ENCODE measurements at regions not wholly inside any gene's neighbourhood (a gene's known extent, or its start where the extent isn't known, plus 50 kb on each side); places are given as distances from the start of the nearest gene placed in this dataset.
"Not testable (repeated sequence)": the region's sequence is repeated elsewhere in the genome, so short reads cannot be mapped to it uniquely, and the experiment has no call there.

DNA sequence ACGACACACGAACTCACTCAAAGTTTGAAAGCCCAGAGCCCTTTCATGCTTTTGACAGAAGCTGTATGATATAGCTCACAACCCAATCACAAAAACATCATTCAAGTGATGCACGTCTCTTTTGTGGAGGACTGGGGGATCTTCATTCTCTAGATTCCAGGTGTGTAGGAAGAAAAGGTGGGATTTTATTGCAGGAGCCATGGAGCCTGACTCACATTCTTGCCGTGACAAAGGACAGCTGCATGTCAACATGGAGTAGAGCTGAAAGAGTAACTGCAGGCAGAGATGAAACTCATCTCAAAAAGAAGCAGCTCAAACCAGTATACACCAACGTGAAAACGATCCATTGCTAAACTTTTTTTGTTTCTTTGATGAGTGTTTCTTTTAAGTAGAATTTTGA, 50.9 kb upstream of the PDE1A start:
- no peak for DNase-seq (ENCODE audit: low read depth)

DNA sequence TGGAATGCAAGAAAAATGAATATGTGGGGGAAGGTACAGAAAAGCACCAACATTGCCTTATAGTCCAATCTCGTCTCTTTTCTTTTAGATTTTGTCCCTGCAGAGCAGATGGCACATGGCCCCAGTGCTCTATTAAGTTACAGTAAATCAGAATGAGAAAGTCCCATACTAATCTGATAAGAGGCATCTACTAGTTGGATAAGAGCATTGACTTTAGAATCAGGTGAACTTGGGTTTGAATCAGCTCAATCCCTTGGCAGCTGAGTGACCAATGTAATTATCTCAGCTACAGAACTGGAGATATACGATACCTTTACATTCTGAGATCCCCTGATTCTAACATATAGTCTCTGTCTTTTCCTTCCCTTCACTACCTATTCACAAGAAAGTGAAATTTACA, 54.8 kb upstream of the PDE1A start:
- DNase-seq (ENCODE audit: low read depth) = no peak

DNA sequence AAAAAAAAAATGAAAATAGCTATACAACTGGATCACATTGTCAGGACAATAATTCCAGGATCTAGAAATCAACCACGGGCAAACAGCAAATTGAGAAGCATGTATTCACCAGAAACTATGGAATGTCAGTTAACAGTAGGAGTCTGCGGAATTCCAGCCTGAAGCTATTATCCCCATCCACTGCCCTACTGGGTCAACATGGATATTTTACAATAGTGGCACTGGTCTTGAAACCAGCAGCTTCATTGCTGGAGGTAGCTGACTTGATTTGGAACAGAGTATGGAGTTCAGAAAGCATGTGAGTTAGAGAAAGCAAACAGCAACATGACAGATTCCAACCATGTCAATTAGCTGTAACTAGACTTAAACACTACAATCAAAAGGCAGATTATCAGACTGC, 55.7 kb upstream of the PDE1A start:
- no peak for DNase-seq (ENCODE audit: low read depth)

DNA sequence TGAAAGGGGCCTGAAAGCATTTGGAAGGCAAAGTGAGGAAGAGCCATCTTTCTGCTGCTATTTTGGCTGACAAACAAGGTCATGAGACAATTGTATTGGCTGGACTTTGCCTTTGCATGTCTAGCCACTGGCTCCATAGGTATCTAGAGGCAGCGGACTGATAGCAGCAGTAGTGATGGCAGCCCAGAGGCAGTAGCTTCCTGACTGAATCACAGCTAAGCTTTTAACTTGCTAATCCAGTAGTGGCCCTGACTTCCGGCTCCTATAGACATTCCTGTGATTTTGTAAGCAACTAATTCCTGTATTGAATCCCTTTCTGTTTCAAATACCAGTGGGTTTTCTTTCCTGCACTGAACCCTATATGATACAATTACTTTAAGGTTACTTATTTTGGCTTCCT, 69.8 kb upstream of the PDE1A start:
- DNase-seq (ENCODE audit: low read depth) = no peak

DNA sequence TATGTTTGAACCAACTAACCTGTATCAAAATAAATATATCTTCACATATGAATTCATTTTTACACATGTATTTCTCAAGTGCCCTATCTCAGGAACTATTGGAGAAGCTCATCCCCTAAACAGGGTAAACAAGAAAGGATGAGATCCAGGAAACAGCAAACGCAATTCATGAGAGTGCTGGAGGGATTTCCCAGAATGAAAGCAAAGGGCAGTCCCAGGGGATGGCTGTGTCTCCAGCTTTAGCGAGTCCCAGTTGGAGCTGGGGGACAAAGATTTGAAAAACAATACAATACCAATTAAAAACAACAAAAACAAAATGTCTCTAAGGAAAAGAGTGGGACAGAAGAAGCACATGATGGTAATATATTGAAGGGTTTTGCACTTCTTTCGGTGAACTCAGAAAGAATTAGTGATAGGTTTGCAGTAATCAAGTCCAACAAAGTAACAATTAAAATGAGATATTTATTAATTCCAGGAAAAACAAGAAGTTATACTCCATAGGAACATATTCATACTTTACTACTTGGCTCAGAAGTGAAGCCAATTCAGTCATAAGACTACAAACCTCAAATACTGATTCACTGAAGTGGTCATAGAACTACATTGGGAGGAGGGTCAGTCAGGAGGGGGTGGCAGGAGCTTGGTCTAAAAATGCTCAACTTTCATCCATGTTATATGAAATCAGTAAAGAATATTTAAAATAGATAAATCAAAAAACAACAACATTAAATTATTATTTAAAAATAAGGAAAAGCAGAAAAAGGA, 73.1 kb upstream of the PDE1A start:
- no peak for DNase-seq (ENCODE audit: low read depth)

DNA sequence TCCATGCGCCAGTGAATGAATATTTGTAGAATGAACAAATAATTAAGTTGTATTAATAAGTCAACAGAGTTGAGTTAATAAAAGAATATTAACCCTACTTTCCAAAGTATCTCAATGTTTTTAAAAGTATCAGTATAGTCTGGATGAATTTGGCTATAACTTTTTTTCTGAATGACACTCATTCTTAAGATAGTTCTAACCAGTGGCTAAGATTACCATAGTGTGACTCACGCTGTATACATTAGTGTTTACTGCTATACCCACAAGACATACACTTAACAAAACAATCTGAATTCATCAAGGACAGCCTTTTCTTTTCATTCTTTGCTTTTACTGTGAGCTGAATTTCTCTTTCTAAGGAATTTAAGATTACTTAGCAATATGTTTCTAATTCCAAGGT, 77.0 kb upstream of the PDE1A start:
- DNase-seq (ENCODE audit: low read depth) = no peak

DNA sequence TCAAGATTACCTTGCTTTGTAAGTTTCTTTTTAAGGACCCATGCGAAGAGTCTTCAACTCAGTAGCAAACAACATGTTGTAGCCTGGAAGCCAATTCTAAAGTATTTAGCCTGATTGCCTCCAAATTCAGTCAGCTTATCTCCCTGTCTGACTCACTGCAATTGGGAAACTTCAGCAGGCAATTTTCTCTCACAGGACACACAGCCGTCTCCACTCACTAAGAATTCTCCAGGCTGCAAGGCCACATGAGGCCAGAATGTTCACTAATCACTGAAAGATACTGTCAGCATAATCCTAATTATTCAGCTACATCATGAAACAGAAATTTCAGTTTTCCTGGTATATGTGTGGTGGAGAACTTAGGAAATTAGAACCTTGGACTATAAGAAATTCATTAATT, 78.1 kb upstream of the PDE1A start:
- no peak for DNase-seq (ENCODE audit: low read depth)

DNA sequence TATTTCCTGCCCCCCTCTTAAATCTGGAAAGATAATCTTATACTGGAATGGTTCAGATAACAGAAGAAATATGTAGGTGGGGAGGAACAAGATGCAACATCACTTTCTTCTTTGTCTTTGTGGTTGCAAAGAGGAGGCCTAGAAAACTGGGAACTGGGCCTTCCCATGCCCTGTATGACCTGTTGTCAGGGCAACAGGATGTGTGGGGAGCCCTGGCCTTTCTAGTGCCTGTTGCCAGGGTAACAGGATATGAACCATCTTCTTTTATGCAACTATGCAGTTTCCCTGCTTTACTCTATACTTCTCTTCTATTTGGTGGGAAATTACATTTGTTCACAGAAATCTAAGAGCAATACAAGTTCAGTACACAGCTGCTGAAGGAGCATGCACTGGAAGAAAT, 79.8 kb upstream of the PDE1A start:
- no peak for DNase-seq (ENCODE audit: low read depth)

DNA sequence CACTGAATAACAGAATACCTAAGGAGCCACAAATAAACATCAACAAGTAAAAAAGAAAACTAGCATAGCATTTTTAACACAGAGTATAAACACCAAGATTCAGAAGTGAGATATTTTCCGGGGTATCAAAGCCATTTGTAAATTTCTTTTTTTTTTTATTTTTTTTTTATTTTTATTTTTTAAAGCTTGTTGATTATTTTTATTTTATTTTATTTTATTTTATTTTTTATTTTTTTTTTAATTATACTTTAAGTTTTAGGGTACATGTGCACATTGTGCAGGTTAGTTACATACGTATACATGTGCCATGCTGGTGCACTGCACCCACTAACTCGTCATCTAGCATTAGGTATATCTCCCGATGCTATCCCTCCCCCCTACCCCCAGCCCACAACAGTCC, 81.7 kb upstream of the PDE1A start:
- DNase-seq (ENCODE audit: low read depth) = not testable (repeated sequence)

DNA sequence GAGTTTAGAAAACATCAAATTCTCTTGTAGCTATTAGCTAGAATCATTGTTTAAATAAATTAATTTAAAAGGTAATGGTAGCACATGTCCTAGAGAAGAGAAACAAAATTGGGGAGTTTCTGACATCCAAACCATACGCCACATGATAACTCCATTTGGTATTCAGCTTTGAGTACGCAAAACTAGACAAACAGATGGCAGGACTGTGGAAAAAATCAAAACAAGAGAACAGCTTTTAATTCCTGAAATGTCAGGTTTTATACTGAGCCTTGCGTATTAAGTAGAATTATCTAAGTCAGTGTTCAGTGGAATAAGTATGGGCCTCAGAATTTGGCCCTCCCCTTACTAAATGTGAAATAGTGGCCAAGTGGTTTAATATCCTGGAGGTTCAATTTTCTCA, 82.4 kb upstream of the PDE1A start:
- no peak for DNase-seq (ENCODE audit: low read depth)

DNA sequence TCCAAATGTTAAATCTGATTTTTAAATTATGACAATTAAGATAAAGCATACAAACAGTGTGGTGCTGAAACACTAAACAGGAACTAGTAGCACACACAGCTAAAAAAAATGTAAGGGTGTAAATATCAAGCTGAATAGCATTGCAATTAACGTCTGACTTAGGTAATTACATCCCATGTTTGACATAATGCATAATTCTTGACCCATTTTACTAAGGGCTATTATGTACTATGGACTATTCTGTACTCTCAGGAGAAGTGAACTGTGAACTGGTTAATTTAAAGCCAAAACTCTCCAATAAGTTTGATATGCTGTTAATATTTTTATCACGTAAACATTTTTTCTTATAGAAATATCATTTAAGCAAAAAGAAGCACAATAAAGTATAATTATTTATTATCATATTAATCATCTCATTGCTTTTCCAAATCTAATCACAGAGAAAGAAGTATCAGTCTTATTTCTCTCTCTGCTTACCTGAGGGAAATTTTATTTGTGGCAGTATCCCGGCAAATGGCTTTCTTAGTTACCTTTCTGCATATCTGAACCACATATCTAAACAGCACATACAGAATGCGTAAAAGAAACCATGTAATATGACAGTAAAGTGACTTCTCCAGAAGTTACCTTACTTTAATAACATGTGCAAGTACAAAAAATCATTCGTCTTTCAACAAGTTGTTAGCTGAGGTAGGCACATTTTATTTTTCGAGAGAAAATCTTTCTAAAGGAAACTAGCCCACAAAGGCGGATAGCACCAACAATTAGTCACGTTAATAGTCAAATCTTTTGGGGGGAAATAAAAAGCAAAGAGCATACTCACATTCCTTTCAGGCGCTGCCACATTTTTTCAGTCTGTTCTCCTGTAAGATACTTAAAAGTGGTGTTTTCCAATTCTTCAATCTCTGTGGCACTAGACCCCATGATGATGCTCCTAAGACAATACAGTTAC, 94.9 kb upstream of the PDE1A start:
- DNase-seq (ENCODE audit: low read depth) = no peak

DNA sequence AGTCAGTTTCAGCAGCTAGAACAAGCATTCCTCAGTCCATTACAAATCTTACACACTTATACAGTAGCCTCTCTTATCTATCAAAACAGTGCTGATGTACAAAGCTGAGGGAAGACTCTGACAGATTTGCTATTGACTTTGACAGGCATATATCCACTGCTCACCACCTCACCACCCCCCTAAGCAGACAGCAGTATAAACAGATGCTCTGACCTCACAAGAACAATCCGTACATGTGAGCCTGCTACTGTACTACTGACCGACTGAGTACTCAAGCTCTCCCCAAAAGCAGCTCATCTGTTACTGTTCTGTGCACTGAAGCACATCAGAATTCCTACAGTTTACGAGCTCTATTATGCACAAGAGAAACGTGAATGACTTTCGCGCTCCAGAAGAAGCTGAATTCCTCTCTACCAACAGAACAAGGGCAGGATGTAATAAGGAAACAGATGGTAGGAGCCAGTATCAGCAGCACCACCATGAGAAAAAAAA, 95.6 kb upstream of the PDE1A start:
- peak; percentile 6 for DNase-seq (ENCODE audit: low read depth)

DNA sequence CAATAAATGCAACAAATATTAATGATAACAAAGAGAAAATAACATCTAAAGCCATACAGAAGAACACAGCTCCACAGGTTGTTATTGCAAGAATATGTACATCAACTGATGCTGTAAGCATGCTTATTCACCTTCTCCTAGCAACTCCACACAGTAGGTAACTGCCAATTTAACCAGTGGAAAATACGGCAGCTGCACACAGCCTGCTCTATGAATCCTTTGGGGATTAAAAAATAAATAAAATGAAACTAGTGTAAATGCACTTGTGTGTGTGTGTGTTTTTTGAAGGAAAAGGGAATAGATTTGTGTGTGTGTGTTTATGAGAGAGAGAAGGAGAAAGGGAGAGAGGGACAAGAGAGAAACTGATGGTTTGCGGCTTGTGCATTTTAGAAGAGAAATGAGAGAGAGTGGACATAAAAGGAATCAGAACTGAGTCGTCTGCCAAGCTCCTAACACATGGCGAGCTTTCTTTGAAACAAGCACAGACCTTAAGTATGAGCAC, 96.2 kb upstream of the PDE1A start:
- DNase-seq (ENCODE audit: low read depth) = no peak

DNA sequence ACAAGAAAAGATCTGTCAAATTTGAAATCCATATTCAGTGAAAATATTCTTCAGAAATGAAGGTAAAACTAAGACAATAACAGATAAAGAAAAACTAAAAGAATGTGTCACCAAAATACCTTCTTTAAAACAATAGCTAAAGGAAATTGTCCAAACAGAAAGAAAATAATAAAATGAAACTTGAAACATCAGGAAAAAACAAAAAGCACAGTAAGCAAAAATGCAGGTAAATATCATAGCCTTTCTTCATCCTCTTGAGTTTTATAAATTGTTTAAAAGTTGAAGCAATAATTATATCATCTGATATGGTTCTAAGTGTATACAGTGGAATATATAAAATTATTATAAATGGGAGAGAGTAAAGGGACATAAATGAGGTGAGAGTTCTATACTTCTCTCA, 103.8 kb upstream of the PDE1A start:
- DNase-seq (ENCODE audit: low read depth) = no peak

DNA sequence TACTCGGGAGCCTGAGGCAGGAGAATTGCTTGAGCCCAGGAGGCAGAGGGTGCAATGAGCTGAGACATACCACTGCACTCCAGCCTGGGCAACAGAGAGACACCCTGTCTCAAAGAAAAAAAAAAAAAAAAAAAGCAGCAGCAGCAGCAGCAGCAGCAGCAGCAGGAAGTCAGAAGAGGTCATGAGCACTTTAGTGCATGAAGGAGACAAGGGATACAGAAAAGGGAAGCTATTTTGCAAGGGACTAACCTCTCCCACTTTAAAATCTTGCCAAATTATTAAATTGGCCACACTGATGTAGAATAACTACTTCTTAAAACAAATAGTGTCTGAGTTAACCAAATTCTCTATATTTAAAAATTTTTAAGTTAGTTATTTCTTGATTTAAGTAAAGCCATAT, 113.4 kb upstream of the PDE1A start:
- DNase-seq (ENCODE audit: low read depth) = no peak

DNA sequence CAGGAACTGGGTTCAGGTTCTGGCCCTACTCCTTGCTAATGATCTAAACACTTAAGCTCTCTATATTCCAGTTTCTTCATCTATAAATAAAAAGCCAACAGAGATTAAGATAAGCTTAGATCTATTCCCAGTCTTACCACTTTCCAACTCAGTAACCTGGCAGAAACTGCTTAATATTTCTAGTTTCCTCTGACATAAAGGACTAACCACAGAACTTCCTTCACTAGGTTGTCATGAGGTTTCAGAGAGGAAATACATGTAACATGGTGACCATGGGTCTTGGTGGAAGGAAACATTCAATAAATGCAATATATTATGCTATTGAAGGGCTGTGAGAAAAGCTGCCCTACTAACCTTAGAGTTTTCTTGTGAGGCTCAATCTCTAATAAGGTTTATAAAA, 114.4 kb upstream of the PDE1A start:
- DNase-seq (ENCODE audit: low read depth) = no peak

DNA sequence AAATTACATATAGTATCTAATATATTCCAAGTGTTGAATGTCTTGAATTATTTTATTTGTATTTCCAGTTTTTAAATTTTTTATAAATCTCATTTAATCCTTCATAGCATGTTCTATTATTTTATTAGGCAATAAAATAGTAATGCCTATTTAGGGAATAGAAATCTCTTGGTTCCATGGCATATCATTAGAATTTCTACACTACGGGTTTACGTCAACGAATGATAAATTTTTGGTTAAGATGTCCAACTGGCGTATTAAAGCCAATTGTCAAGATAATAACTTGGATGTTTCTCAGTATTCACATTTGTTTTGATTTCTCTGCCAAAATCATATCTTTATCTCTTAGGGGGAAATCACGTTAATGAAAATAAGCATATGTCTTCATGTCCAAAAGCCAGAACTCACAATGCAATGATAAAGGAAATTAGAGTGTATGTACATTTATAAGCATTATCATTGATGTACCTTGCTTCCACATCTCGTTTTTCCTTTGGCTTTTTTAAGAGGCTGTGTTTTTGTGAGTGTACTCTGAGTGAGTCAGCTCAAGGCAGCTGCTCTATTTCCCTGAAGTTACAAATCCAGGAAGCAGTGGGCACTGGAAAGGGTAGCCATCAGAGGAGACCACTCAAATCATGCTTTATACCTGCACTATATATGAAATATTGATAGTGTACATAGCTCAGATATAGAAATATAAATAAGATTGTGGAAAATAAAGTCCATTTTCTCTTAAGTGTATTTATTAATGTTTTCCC, 115.8 kb upstream of the PDE1A start:
- DNase-seq (ENCODE audit: low read depth) = no peak

DNA sequence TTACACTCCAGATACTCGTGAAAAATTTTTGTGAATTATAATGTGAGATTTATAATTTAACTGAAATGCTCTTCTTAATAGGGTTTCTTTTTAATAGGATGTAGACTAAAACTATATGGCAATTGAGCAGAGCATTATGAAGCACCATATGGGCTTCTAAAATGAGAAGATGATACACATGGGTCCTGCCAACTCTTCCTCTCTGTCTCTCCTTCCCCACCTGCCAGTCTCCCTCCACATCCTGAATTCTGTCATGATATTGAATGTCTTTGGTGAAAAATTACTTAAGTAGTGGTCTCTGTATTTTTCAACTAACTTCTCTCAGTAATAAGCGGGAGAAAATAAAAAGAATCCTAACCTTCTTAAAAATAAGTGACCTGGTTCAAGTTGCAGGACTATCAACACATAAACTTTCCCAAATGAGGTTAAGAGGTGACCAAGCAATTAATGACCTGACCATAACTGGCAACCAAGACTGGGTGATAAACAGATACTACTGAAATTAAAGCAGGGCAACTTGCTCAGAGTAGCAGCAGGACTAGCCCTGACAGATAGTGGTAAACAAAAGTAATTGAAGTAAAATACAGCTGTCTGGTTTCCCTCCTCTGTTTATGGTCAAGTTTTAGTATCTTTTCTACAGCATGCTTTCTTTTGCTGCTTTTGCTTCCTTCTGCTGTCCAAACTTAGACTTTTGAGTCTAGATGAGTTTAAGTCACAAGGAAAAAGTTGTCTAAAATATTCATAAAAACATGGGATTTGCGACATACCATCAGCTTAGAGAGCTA, 117.1 kb upstream of the PDE1A start:
- DNase-seq (ENCODE audit: low read depth) = no peak

DNA sequence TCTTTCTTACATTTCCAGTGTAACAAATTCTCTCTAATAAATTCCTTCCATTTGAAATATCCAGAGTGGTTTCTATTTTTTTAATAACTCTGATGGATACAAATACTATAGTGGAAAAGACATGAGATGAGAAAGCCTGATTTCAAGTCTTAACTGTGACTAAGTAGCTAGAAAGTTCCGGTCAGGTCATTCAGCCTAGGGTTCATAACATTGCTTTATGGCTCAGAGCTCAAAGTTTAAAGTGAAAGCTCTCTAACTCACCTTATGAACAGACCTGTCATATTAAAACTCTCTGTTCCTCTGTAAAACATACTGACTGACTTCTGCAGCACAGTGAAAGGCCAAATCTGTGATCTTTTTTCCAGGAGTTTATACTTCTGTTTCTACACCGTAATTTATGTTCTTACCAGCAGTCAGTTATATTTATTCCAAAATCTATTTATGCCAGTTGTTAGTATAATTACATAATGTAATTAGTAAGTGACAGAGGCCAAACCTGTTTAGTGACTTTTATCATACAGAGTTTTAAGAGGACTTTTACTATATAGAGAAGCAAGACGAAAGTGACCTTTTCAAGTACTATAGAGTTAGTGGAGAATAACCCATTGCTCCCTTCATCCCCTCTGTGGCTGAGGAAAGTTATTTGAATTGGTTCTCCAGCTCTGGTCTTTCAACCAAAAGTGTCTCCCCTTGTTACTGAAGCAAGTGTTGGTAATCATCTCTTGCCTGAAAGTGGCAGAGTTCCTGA, 118.8 kb upstream of the PDE1A start:
- no peak for DNase-seq (ENCODE audit: low read depth)
